Tibial artery (tissue), 4 donors: ENCODE measurements at regions not wholly inside any gene's neighbourhood (a gene's known extent, or its start where the extent isn't known, plus 50 kb on each side); places are given as distances from the start of the nearest gene placed in this dataset.

Source experiments
- DNase-seq, 2 donors: peaks; one replicate each; pipeline ENCODE4 v3.0.0-alpha.2; 2019
- H3K27ac ChIP-seq, 2 donors: fragments of 200-600 bp; sonication (generic) in 1 of 2; 1 replicate in 1 of 2; 2 replicates in 1 of 2; pipeline ENCODE4 v1.5.1; 2018 to 2019; ENCODE audit warnings: mild to moderate bottlenecking in 1 of 2
- H3K27me3 ChIP-seq, 2 donors: fragments of 200-600 bp; sonication (generic) in 1 of 2; one replicate each; pipeline versions ENCODE4 v1.5.1 to v1.6.0; 2016 to 2019
- H3K36me3 ChIP-seq, 3 donors: fragments of 200-600 bp; sonication (generic) in 2 of 3; one replicate each; pipeline ENCODE4 v1.5.1; 2016 to 2019; ENCODE audit warnings: mild to moderate bottlenecking in 2 of 3
- H3K4me1 ChIP-seq, 4 donors: fragments of 200-600 bp; sonication (generic) in 2 of 4; 1 replicate in 3 of 4; 2 replicates in 1 of 4; pipeline ENCODE4 v1.5.1; 2016 to 2019
- H3K4me3 ChIP-seq, 2 donors: fragments of 200-600 bp; sonication (generic) in 1 of 2; 1 replicate in 1 of 2; 2 replicates in 1 of 2; pipeline ENCODE4 v1.5.1; 2018 to 2019; ENCODE audit warnings: mild to moderate bottlenecking in 2 of 2
- H3K9me3 ChIP-seq, 3 donors: fragments of 200-600 bp; sonication (generic) in 1 of 3; one replicate each; pipeline ENCODE4 v1.5.1; 2016 to 2019
- CTCF ChIP-seq, 2 experiments: fragments of 200-600 bp in 1 of 2; fragments of 450-650 bp in 1 of 2; IDR thresholded peaks; one replicate each; pipeline ENCODE4 v1.5.1; 2017 to 2019; ENCODE audit warnings: antibody characterized with exemption in 2 of 2, mild to moderate bottlenecking in 1 of 2, moderate library complexity in 1 of 2
- intact Hi-C: fragments of 100-400 bp; cut with DNase I; formaldehyde crosslinking; loops from one replicate; pipeline ENCODE4 v1.15.0; 2023; ENCODE audit warnings: low total_unique reads

- intact Hi-C loops = no loop called here
- H3K36me3 ChIP-seq = no peaks in the 10 kb centered on the region
- no peaks in the 10 kb centered on the region for H3K27me3 ChIP-seq
- no peaks in the 10 kb centered on the region for H3K9me3 ChIP-seq
- H3K4me1 ChIP-seq = no peaks in the 10 kb centered on the region
- H3K4me3 ChIP-seq = no peak overlapping the region
- TF ChIP-seq CTCF (IDR thresholded peaks at IDR 0.05) = no peak
- peak in 1 of 2 donors; percentile 45 for DNase-seq
- no peak overlapping the region for H3K27ac ChIP-seq
These were observed 279.0 kb downstream of the TCERG1L start for GRCh38 chr10:131032329-131033165.

GRCh38 chr10:131033166-131034085, 278.1 kb downstream of the TCERG1L start:
- Histone ChIP-seq H3K9me3 (no peaks in the 10 kb centered on the region), H3K4me1 (no peaks in the 10 kb centered on the region), H3K36me3 (no peaks in the 10 kb centered on the region), H3K27me3 (no peaks in the 10 kb centered on the region), H3K4me3 (no peak overlapping the region), H3K27ac (no peak overlapping the region)
- DNase-seq = peak in 1 of 2 donors; percentile 39
- intact Hi-C loops = no loop called here
- TF ChIP-seq CTCF (IDR thresholded peaks at IDR 0.05) = no peak

- no peak overlapping the region for H3K27ac ChIP-seq
- no peak overlapping the region for H3K4me3 ChIP-seq
- intact Hi-C loops = no loop called here
- H3K4me1 ChIP-seq = no peaks in the 10 kb centered on the region
- peak in 1 of 2 donors; percentile 27 for DNase-seq
- TF ChIP-seq CTCF (IDR thresholded peaks at IDR 0.05) = no peak
- no peaks in the 10 kb centered on the region for H3K9me3 ChIP-seq
- H3K36me3 ChIP-seq = no peaks in the 10 kb centered on the region
- no peaks in the 10 kb centered on the region for H3K27me3 ChIP-seq
These were observed 277.1 kb downstream of the TCERG1L start for GRCh38 chr10:131034451-131034850.

DNA sequence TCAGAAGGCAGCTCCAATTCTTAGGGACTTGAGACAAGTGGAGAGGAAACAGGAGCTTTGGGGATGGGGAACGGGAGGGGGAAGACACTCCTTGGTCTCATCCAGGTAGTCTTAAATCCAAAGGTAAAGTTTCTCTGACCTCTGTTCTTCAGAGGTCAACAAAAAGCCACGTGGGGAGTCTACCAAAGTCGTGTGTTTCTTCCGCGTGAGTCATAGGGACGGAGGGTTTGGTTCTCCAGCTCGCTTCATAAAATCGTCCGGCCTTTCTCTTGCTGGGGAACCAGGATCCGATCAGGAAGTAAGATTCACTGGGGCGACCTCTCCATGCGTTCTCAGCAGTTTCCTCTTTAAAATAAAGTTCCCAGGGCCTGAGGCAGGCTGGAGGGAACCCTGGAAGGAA, 275.7 kb downstream of the TCERG1L start:
- intact Hi-C loops = no loop called here
- H3K9me3 ChIP-seq = no peaks in the 10 kb centered on the region
- DNase-seq = no peak
- no peak overlapping the region for H3K4me3 ChIP-seq
- H3K27ac ChIP-seq = no peak overlapping the region
- TF ChIP-seq CTCF (IDR thresholded peaks at IDR 0.05) = no peak
- no peaks in the 10 kb centered on the region for H3K4me1 ChIP-seq
- H3K27me3 ChIP-seq = no peaks in the 10 kb centered on the region
- no peaks in the 10 kb centered on the region for H3K36me3 ChIP-seq

GRCh38 chr10:131038056-131038455, 273.5 kb downstream of the TCERG1L start:
- DNase-seq = peak in 1 of 2 donors; percentile 20
- H3K4me1 ChIP-seq = no peaks in the 10 kb centered on the region
- intact Hi-C loops = no loop called here

More at GRCh38 chr10:131038056-131038455, 273.5 kb downstream of the TCERG1L start:
- Histone ChIP-seq H3K9me3 (no peaks in the 10 kb centered on the region), H3K4me3 (no peak overlapping the region), H3K36me3 (no peaks in the 10 kb centered on the region), H3K27me3 (no peaks in the 10 kb centered on the region), H3K27ac (no peak overlapping the region)
- TF ChIP-seq CTCF (IDR thresholded peaks at IDR 0.05) = no peak
